ENCODE measurements at regions not wholly inside any gene's neighbourhood (a gene's known extent, or its start where the extent isn't known, plus 50 kb on each side); places are given as distances from the start of the nearest gene placed in this dataset.

DNA sequence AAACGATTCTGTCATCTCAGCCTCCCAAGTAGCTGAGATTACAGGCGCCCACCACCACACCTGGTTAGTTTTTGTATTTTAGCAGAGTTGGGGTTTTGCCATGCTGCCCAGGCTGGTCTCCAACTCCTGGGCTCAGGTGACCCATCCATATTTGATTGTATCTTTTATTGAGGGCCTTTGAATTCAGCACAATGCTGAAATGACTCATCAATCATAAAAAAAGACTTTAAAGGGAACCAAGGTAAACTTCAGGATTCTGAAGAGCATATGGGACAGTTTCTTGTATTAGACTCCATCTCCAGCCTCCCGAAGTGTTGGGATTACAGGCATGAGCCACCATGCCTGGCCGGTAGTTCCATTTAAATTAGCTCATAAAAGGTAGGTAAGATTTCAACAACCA is 232.2 kb downstream of the SETD4 start:
- TF ChIP-seq, protein P1, sequence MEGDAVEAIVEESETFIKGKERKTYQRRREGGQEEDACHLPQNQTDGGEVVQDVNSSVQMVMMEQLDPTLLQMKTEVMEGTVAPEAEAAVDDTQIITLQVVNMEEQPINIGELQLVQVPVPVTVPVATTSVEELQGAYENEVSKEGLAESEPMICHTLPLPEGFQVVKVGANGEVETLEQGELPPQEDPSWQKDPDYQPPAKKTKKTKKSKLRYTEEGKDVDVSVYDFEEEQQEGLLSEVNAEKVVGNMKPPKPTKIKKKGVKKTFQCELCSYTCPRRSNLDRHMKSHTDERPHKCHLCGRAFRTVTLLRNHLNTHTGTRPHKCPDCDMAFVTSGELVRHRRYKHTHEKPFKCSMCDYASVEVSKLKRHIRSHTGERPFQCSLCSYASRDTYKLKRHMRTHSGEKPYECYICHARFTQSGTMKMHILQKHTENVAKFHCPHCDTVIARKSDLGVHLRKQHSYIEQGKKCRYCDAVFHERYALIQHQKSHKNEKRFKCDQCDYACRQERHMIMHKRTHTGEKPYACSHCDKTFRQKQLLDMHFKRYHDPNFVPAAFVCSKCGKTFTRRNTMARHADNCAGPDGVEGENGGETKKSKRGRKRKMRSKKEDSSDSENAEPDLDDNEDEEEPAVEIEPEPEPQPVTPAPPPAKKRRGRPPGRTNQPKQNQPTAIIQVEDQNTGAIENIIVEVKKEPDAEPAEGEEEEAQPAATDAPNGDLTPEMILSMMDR (IDR thresholded peaks at IDR 0.05) = no peak
- peaks cover 13% of the 10 kb centered on the region for H3K27me3 Mint-ChIP-seq
- no peak for DNase-seq
- intact Hi-C loops (cut with micrococcal nuclease) = no loop called here
- no peak overlapping the region for H3K27ac Mint-ChIP-seq
- H3K9me3 Mint-ChIP-seq = no peaks in the 10 kb centered on the region
- no peaks in the 10 kb centered on the region for H3K4me1 Mint-ChIP-seq
- H3K36me3 Mint-ChIP-seq (ENCODE audit: low read depth) = no peaks in the 10 kb centered on the region
- H3K4me3 Mint-ChIP-seq = no peak overlapping the region
- CTCF ChIA-PET = interaction anchor here (1.9 kb wide), 1 partner anchor 12 kb away, joined by 4 read pairs; no protein-coding TSS in a partner anchor
- no peak for ATAC-seq (ENCODE audit: low read depth)
- POLR2A ChIA-PET = no interaction called here

DNA sequence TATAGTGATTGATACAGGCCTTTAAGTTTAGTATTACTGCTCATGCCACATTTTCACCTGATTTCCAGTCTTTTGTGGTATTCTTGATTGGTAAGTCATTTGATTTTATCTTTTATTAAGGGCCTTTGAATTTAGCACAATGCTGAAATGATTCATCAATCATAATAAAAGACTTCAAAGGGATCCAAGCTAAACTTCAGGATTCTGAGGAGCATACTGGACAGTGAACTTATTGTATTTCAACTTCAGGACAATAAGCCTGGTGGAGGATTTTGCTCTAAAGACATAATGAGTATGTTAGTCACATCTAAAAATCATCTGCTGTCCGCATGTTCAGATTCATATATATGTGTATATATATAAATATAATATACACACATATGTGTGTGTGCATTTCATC is 233.3 kb downstream of the SETD4 start:
- H3K4me1 Mint-ChIP-seq = no peaks in the 10 kb centered on the region
- H3K9me3 Mint-ChIP-seq = no peaks in the 10 kb centered on the region
- intact Hi-C loops (cut with micrococcal nuclease) = no loop called here
- ATAC-seq (ENCODE audit: low read depth) (no peak), DNase-seq (no peak)
- no peaks in the 10 kb centered on the region for H3K36me3 Mint-ChIP-seq (ENCODE audit: low read depth)
- TF ChIP-seq, protein P1 (IDR thresholded peaks at IDR 0.05) = no peak
- CTCF ChIA-PET = no interaction called here
- no peak overlapping the region for H3K4me3 Mint-ChIP-seq
- POLR2A ChIA-PET = no interaction called here
- H3K27me3 Mint-ChIP-seq = peaks cover 14% of the 10 kb centered on the region
- no peak overlapping the region for H3K27ac Mint-ChIP-seq

DNA sequence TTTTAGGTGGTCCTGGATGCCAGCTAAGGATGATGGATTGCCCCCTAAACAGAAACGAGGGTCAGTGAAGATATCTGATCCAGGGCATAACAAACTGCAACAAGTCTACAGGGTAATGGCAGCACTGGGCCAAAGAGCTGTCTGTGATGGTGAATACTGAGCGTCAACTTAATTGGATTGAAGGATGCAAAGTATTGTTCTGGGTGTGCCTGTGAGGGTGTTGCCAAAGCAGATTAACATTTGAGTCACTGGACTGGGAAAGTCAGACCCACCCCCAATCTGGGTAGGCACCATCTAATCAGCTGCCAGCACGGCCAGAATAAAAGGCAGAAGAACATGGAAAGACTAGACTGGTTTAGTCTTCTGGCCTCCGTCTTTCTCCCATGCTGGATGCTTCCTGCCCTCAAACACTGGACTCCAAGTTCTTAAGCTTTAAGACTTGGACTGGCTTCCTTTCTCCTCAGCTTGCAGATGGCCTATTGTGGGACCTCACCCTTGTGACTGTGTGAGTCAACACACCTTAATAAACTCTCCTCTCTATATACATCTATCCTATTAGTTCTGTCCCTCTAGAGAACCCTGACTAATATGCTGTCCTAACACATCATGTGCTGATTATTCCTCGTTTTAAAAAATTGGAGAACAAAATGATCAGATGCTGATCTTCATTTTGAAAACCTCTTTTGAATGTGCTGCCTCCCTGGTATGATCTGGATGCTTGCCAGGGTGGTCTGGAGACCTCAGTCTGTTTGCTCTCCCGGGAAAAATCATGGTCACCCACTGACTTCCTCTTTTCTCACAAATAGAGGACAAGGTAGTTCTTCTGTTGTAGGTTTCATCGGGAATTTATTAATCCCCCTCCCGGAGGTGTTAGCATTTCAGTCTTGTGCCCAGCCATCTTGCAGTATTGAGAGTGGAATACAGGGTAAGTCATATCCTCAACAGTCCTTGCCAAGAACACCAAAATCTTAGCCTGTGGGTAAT is 234.7 kb downstream of the SETD4 start:
- no peak for ATAC-seq (ENCODE audit: low read depth)
- no peak overlapping the region for H3K27ac Mint-ChIP-seq

DNA sequence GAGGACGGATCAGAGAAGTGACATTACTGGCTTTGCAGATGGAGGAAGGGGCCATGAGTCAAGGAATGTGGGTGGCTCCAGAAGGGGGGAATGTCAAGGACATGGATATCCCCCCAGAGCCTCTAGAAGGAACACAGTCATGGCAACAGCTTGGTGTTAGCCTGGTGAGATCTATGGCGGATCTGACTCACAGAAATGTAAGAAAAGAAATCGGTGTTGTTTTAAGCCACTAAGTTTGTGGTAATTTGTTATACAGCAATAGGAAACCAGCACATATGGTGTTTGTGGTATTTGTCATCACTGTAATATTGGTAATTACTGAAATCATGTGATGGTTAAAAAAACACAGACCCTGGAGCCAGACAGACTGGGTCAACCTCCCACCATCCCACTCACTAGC is 236.2 kb downstream of the SETD4 start:
- no peak overlapping the region for H3K27ac Mint-ChIP-seq
- H3K9me3 Mint-ChIP-seq = no peaks in the 10 kb centered on the region
- H3K36me3 Mint-ChIP-seq (ENCODE audit: low read depth) = no peaks in the 10 kb centered on the region
- no peak for ATAC-seq (ENCODE audit: low read depth)
- H3K27me3 Mint-ChIP-seq = peaks cover 16% of the 10 kb centered on the region
- ChIA-PET CTCF (no interaction called here), POLR2A (no interaction called here)
- TF ChIP-seq, protein P1 (IDR thresholded peaks at IDR 0.05) = no peak
- intact Hi-C loops (cut with micrococcal nuclease) = no loop called here
- no peaks in the 10 kb centered on the region for H3K4me1 Mint-ChIP-seq
- no peak overlapping the region for H3K4me3 Mint-ChIP-seq
- DNase-seq = no peak

More for the DNA sequence above, 234.7 kb downstream of the SETD4 start:
- ChIA-PET POLR2A (no interaction called here), CTCF (no interaction called here)
- TF ChIP-seq, protein P1 (IDR thresholded peaks at IDR 0.05) = no peak
- H3K27me3 Mint-ChIP-seq = peaks cover 16% of the 10 kb centered on the region
- no peaks in the 10 kb centered on the region for H3K4me1 Mint-ChIP-seq
- H3K4me3 Mint-ChIP-seq = no peak overlapping the region
- H3K36me3 Mint-ChIP-seq (ENCODE audit: low read depth) = no peaks in the 10 kb centered on the region
- no peaks in the 10 kb centered on the region for H3K9me3 Mint-ChIP-seq
- no peak for DNase-seq
- intact Hi-C loops (cut with micrococcal nuclease) = no loop called here

DNA sequence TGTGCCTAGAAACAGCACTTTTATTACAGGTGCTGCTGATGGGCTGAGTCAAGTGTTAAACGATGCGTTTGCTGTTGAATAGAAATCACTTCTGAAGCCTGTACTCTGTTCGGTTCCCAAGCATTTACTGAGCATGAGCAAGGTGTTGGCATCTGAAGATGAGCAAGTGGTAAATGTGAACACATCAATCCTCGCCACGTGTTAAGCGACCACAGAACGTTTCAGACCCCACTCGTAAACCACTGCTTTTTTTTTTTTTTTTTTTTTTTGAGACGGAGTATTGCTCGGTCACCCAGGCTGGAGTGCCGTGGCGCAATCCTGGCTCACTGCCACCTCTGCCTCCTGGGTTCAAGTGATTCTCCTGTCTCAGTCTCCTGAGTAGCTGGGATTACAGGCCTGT is 241.2 kb downstream of the SETD4 start:
- peaks cover 13% of the 10 kb centered on the region for H3K27me3 Mint-ChIP-seq
- TF ChIP-seq, protein P1 (IDR thresholded peaks at IDR 0.05) = no peak
- H3K27ac Mint-ChIP-seq = no peak overlapping the region
- H3K4me1 Mint-ChIP-seq = no peaks in the 10 kb centered on the region
- ChIA-PET POLR2A (no interaction called here), CTCF (no interaction called here)
- intact Hi-C loops (cut with micrococcal nuclease) = no loop called here
- DNase-seq = no peak
- no peak for ATAC-seq (ENCODE audit: low read depth)
- no peaks in the 10 kb centered on the region for H3K9me3 Mint-ChIP-seq
- H3K36me3 Mint-ChIP-seq (ENCODE audit: low read depth) = no peaks in the 10 kb centered on the region
- no peak overlapping the region for H3K4me3 Mint-ChIP-seq

All from activated B cell treated with CpG ODN at 0.5 μM for 24 hours (primary cell).